NAMALWA (cell line): ENCODE measurements at regions not wholly inside any gene's neighbourhood (a gene's known extent, or its start where the extent isn't known, plus 50 kb on each side); places are given as distances from the start of the nearest gene placed in this dataset.
"Not testable (repeated sequence)": the region's sequence is repeated elsewhere in the genome, so short reads cannot be mapped to it uniquely, and the experiment has no call there.

Source experiments
- DNase-seq: peaks from one replicate; pipeline ENCODE4 v3.0.0-alpha.2; 2015; ENCODE audit warnings: low spot score

DNA sequence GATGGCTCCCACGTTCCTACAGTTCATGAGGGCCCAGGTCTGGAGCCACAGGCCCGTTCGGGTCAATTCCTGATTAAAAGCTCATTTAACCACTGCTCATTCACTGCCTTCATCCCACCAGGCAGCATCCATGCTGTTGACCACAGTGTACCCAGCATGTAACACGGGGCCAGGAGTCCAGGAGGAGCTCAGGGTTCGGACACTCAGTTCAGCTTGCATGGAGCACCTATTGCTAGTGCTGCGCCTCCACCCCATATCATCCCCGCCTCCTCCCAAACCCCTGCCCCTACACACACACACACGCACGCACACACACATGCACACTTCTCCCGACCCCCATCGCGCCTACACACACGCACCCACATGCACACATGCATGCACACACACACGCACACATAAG lies 72.9 kb upstream of the SNTG2 start:
- no peak for DNase-seq

DNA sequence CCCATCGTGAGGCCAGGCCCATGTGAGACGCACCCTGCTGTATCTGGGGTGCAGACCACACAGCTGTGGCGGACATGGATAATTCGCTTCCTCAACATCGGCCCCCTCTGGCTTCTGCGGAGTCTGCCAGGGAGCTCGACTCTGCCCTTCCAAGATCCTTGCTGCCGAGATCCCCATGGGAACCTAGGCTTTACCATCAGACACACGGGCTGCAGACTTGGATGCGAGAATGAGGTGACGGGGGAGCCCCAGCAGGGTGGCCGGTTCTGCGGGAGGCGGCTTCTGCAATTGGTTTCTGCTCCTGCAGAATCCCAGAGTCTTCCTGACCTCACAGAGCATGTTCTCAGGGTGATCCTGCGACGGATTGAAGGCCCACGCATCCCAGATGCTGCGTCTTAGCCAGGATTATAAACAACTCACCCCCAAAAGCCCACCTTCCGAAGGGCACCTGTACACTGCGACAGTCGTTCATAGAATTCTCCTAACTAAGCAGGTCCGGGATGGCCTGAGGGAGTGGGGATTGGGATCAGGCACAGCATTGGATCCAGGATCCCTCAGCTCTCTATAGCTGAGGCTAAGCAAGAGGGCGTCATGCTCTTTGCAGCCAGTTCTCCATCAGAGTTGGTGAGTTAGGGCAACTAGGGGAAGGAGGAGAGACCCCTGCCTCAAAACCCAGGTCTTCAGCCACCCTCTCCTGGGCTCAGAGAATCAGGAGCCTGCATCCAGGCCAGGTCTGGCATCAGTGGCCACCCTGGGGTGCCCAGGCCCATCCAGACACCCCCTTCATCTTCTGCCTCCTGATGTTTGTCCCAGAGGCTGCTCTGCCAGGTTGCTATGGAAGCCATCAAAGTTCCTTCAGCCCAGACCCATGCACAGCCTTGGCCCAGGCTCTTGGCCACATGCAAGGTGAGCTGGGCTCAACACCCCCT lies 74.7 kb upstream of the SNTG2 start:
- no peak for DNase-seq

DNA sequence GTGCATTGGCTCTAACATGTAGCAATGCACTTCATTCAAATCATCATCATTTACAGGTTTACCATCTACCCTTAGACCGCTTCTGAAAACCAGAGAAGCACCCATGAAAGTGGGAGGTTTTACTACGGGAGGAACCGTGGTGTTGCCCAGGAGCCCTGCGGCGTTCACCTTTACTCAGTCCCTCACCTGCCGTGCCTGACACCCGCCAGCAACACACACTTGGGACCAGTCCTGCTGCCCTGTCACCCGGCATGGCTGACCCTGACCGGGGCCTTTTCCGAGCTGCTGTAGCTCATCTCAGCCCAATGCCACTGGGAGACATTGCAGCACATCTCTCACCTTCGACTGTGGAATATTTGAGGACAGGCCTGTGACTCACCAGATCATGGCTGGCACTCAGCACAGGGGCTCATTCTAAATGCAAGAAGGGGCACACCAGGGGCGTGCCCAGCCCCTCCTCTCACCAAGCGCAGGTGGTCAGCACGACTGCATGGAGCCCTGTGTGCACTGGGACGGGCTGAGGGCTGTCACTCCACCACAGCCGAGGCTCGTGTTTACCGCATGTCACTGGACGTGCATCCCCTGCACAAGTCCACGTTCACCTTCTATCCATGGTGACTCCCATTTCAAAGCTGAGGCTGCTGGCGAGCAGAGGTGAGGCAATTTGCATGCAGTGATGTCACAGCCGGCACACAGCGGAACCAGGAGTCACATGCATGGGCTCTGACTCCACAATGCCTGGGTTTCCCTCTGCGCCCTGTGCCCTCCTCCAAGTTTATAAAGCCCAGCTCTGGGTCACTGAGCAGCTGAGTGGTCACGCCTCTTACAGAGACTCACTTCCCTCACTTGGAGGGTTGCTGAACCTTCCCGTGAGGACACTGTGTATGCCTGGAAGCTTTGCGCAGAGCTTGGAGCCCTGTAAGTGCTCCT lies 76.7 kb upstream of the SNTG2 start:
- DNase-seq, result no peak

DNA sequence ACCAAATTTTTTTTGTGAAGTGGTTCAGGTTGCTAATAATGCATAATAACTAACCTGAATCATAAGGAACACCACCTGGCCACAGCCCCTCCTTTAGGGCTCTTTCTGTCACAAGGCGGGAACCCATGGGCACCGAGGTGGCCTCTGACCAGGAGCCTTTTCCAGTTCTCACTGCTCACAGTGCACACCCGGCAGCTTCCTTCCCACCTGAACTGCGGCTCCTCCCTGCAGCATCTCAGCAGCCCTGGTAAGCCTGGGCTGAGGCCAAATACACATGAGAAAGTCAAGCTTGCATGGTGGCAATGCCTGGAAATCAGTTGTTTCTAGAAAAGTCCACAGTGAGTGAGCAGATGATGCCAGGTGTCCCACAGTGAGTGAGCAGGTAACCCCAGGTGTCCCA lies 77.6 kb upstream of the SNTG2 start:
- no peak for DNase-seq

DNA sequence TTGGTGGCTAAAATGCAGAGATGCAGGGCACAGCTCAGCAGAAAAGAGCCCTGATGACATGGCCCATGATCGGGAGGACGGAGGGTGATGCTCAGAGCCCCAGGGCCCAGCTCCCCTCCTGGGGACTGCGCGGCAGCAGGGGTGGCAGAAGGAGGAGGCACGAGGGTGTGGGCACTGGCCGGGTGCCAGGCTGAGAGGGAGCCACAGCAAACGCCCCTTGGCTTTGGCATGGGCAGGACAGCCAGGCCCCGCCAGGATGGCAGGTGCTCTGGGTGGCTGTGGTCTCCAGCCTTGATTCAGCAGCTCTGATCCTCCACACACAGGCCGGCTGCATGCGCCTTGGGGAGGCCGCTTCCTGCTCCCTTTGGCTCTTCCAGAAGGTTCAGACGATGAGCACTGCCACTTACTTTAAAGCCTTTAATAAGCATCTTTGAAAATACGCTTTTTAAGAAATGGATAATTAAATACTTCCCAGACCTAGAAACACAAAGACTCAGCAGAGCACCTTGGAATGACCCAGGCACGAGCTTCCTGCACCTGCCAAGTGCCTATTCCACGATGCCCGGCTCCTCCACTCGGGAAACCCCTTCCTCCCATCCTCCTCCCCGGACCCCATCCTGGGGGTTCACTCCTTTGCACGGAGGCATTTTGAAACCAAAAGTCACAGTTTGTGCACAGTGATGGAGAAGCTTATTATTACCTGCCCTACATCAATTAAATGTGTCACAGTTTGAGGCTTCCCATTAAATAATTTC lies 78.5 kb upstream of the SNTG2 start:
- no peak for DNase-seq

DNA sequence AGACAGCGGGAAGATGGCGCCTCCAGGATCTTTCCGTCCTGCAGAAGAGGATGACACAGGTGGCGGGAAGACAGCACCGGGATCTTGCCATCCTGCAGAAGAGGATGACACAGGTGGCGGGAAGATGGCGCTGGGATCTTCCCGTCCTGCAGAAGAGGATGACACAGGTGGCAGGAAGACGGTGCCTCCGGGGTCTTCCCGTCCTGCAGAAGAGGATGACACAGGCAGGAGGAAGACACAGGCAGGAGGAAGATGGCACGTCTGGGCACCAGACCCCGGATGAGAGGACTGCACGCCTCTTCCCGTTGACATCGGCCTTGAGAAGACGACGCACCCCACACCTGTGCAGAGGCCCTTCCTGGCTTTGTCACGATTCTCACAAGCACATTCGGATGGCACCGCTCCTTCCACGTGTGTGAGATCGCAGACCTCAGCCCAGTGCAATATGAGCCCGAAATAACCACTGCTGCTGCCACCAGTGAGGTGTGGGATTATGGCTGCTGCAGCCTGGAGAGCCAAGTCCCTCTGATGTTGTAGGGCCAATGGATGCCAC lies 79.4 kb upstream of the SNTG2 start:
- DNase-seq, result no peak

DNA sequence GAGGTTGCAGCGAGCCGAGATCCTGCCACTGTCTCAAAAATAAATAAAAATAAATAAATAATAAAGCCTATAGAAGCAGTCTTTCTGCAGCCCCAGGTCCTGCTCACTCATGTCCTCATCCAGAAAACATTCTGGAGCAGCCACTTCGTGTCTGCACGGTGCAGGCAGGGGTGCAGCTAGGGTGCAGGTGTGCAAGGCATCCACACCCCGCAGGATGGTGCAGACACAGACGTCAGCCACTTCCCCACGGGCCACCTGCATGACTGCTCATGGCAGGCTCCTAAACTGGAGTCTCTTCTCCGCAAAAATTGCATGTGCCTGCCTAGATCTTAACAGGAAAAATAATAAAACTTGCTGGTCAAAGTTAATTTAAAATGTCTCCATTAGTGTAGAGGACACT lies 80.2 kb upstream of the SNTG2 start:
- no peak for DNase-seq

DNA sequence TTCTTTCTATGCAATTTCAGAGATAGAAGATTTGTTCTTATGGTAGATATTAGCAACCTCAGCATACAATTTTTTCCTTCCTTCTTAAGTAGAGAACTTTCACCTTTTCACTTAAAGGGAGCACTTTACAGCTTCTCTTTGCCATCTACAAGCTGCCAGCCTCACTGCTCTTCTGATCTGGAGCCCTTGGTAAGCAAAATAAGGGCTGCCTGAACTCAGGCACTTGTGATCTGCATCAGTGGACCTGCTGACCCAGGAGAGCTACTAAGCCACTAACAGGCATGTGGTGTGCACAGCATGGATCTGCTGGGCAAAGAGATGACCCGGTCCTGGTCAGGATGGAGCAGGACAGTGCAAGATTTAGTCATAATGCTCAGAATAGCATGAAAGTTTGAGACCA lies 80.8 kb upstream of the SNTG2 start:
- no peak for DNase-seq

DNA sequence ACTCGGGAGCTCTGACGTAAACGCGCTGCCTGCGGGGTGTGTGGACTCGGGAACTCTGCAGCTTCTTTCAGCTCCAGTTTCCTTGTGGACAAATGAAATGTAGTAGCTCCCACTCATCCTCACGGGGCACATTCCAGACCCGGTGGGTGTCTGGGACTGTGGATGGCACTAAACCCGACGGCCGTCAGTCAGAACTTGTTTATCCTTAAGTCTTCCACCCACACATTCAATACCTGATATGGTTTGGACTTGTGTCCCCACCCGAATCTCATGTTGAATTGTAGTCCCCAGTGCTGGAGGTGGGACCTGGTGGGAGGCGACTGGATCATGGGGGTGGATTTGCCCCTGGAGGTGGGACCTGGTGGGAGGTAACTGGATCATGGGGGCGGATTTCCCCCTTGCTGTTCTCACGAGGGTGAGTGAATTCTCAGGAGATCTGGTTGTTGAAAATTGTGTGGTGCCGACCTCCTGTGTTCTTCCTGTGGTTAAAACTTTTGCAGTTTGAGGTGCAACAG lies 81.2 kb upstream of the SNTG2 start:
- no peak for DNase-seq

DNA sequence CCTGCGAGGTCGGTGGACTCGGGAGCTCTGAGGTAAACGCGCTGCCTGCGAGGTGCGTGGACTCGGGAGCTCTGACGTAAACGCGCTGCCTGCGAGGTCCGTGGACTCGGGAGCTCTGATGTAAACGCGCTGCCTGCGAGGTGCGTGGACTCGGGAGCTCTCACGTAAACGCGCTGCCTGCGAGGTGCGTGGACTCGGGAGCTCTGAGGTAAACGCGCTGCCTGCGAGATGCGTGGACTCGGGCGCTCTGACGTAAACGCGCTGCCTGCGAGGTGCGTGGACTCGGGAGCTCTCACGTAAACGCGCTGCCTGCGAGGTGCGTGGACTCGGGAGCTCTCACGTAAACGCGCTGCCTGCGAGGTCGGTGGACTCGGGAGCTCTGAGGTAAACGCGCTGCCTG lies 81.8 kb upstream of the SNTG2 start:
- DNase-seq, result not testable (repeated sequence)

DNA sequence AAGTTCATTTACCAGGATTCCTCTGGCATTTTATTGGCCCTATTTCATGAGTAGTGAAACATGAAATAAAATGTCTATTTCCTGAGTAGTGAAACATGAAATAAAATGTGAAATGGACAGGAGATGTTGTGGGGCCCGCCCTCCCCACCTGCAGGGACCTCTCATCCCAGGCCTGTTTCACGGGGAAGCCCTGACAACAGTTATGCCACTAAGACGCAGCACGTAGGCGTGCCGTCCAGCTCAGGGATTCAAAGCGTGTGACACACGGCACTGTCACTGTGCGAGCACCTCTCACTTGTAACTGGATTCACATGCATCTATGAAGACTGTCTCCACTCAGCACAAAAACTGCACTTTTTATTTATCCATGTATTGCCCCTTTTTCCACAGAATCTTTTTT lies 83.4 kb upstream of the SNTG2 start:
- DNase-seq, result no peak

DNA sequence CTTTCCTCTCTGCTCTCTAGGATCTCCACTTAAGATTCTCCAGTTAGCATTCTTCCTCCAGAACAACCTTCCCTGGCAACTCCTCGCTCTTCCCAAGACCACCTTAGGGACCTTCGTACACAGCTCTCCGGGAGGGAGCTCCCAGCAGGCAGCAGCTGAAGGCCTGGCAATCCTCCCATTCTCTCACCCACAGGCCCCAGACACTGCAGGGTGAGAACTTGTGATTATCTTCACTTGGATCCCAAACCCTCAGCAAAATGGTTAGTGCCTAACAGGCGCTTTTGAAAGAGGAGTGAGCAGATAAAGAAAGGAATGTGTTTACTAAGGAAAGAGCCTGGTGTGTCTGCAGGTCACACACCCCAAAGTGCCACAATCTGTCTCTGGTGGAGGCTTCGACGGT lies 83.8 kb upstream of the SNTG2 start:
- no peak for DNase-seq

DNA sequence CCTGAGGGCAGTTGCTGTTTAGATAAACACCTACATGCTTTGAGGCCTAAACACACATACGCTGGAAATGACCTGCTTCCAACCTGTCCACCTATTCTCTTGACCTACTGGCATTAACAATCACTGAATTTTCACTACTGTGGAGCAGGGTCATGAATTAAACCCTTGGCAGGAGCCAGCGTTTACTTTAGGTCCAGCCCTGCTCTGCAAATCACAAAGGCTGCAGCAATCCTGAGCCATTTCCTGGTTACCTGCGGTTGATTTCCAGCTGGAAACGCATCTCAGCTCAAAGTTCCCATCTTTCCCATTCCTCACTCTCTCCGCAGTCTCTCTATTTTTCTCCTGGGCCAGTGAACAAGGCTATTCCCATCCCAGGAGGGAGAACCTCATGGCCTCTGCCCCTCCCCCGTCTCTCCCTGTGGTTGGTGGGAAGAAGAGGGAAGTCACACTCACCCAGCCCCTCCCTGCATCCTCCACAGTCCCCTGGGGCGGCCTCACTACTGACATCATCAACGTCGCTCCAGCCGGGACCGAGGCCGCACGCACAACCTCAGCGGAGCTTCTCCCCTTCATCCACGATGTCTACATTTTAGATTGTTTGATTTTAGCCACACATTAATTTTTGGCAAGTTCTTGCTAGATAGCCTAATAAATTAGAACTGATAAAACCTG lies 84.5 kb upstream of the SNTG2 start:
- no peak for DNase-seq

DNA sequence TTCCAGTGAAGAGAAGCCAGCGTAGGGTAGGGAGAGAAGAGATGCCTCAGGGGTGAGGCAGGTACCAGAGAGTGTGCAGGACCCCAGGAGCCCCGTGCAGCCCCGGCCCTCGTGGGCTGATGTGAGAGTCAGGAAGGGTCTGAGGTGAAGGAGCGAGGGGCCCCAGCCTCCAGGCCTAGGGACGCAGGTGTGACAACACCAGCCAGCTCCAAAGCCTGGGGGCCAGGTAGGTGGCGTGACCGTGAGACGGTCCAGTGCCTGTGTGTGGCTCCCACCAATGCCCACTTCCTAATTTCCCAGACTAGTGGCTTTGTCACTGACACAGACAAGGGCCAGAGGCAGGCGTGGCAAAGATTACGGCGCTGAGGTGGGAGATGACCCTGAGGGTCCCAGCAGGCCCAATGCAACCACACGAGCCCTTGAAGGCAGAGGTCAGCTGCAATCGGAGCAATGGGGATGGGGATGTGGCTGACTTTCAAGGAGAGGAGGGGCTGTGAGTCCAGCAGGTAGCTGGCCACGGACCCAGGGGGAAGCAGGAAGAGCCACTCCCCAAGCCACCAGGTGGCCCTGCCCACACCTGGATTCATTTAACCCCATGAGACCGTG lies 86.0 kb upstream of the SNTG2 start:
- no peak for DNase-seq

DNA sequence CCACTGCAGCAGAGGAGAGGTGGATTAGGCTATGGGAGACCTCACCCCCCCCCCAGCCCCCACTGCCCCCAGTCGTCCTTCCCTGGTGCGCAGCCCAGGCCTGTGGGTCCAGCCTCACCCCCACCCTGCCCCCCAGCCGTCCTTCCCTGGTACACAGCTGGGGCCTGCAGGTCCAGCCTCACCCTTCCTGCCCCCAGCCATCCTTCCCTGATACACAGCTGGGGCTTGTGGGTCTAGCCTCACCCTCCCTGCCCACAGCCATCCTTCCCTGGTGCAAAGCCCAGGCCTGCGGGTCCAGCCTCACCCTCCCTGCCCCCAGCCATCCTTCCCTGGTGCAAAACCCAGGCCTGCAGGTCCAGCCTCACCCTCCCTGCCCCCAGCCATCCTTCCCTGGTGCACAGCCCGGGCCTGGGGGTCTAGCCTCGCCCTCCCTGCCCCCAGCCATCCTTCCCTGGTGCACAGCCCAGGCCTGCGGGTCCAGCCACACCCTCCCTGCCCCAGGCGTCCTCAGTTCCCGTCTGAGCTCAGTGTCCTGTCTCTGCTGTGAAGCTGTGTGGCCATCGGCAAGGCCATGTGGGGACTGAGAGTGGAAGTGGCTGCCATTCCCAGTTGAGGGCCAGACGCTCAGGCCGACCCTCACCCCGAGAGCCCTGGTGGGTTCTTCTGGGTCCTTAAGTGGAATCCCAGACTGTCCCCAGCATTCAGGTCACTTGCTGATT lies 86.8 kb upstream of the SNTG2 start:
- no peak for DNase-seq

DNA sequence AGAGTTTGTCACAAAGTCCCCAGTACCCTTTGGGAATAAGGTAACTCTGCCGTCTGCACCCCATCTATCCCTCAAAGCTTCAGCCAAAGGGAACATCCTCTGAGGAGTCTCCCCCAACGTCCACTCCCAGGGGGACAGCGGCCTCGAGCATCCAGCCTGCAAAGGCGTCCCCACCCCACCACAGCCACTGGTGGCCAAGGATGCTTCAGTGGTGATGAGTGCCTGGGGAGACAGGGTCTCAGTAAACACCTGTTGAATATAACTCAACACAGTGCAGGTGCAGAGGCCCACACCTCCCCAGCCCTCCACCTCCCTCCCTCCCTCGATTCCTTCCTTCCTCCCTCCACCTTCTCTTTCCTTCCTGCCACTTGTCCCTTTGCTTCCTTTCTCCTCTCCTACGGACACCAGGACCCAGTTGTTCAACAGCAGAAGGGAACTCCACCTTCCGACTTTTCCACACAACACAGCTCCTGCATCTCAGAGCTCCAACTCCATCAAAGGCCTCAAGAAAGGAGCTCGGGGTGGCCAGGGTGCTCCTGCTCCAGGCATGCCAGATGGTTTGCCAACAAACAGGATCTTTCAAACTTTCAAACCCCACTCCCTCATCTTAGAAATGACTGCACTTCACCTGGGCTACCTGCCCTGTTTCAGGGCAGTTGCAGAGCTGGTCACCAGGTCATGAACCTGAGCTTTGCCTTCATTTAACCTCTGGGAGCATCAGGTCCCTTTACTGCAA lies 87.8 kb upstream of the SNTG2 start:
- DNase-seq, result no peak

DNA sequence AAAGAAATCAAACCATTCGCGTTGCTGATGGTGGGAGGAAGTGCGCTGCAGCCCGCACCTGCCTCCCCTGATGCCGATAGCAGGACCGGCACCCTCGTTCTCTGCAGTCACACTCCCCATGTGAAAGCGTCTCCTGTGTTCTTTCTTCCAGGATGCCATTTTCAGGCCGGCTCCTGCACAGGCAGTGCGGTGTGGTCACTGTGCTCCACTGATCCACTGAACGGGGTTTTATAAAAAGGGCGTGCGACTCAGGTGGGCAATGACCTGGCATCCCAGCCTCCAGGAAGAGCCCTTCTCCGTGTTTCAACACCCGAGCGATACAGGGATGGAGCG lies 88.3 kb upstream of the SNTG2 start:
- DNase-seq, result no peak

DNA sequence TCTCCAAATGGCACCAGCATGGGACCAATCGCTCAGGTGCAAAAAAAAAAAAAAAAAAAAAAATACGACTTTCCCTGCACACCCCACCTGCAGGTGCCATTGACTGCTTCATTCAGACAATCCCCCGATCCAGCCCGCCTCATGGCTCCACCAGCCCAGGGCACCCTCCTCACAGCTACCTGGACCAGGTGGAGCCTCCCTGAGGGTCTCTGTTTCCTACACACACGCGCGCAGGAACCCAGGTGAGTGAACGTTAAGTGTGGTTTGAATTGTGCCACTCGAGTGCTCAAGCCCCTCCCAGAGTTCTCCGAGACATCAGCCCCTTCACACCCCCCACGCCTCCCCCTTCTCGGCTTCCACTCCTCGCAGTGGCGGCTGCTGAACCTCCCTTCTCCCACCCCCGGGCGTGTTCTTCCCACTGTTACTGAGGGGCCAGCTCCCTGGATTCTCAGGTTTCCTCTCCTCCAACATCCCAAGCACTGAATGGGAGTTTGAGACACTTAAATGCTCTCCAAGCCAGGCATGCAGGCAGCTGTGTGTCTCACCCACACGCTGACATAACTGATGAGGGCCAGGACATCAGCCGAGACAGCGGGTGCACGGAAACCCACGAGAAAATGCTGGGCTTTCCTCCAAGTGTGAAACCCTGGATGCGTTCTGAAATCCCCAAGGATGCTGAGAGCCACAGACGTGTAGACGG lies 88.8 kb upstream of the SNTG2 start:
- DNase-seq, result no peak

DNA sequence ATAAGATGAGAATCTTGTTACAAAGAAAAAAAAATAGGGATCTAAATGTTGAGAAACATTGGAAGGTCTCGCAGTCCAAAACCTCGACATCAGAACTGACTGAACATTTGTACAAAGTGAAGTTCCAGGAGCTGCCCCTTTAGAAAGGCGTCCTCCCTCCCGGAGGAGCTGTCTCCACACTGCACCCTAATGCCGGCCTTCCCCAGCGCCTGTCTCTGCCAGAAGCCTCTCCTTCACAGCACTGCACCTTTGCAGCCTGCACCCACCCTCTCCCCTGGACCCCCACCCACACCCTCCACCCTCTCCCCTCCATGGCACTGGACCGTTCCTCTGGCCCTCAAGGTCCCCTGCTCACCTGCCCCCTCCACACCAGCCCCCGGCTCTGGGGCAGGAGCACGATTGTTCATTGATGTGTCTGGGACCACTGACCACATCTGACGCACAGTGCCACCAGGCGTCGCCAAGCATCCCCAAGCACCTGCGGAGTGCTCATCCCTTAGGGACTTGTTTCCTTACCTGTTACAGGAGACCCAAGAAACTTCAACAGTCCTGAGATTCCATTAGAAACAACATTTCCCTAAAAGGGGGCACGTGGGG lies 90.3 kb upstream of the SNTG2 start:
- no peak for DNase-seq
